Renal cortex interstitium (tissue), 11 donors: ENCODE measurements at regions not wholly inside any gene's neighbourhood (a gene's known extent, or its start where the extent isn't known, plus 50 kb on each side); places are given as distances from the start of the nearest gene placed in this dataset.

Source experiments
- DNase-seq, 11 donors: peaks; one replicate each; pipeline ENCODE4 v3.0.0-alpha.2; 2013; ENCODE audit warnings: low read depth in 9 of 11, low spot score in 4 of 11; ENCODE audit errors: extremely low read depth in 1 of 11

- DNase-seq = peak; percentile 23 to 70 (median 41)
Measured at GRCh38 chr12:45615268-45615667, 114.2 kb upstream of the ARID2 start.

- DNase-seq = no peak
Measured at GRCh38 chr12:45619736-45620135, 109.8 kb upstream of the ARID2 start.

GRCh38 chr12:45621703-45622102, 107.8 kb upstream of the ARID2 start:
- no peak for DNase-seq

- peak in 1 of 11 donors; percentile 15 for DNase-seq
Measured at GRCh38 chr12:45622210-45622937, 107.1 kb upstream of the ARID2 start.

- DNase-seq = no peak
Measured at GRCh38 chr12:45623221-45623620, 106.3 kb upstream of the ARID2 start.

GRCh38 chr12:45623940-45624339, 105.6 kb upstream of the ARID2 start:
- no peak for DNase-seq

GRCh38 chr12:45626965-45627364, 102.5 kb upstream of the ARID2 start:
- no peak for DNase-seq

GRCh38 chr12:45627407-45628069, 102.0 kb upstream of the ARID2 start:
- no peak for DNase-seq

GRCh38 chr12:45629292-45629691, 100.2 kb upstream of the ARID2 start:
- DNase-seq = no peak

- no peak for DNase-seq
Measured at GRCh38 chr12:45633733-45634132, 95.8 kb upstream of the ARID2 start.

GRCh38 chr12:45634273-45634917, 95.1 kb upstream of the ARID2 start:
- no peak for DNase-seq

GRCh38 chr12:45637242-45637641, 92.3 kb upstream of the ARID2 start:
- DNase-seq = no peak

GRCh38 chr12:45637706-45638105, 91.8 kb upstream of the ARID2 start:
- no peak for DNase-seq

GRCh38 chr12:45638386-45638785, 91.1 kb upstream of the ARID2 start:
- DNase-seq = no peak

- DNase-seq = no peak
Measured at GRCh38 chr12:45644541-45644940, 85.0 kb upstream of the ARID2 start.

- DNase-seq = no peak
Measured at GRCh38 chr12:45646851-45647581, 82.5 kb upstream of the ARID2 start.

GRCh38 chr12:45648070-45648469, 81.4 kb upstream of the ARID2 start:
- no peak for DNase-seq

- DNase-seq = no peak
Measured at GRCh38 chr12:45651029-45651428, 78.5 kb upstream of the ARID2 start.

- no peak for DNase-seq
Measured at GRCh38 chr12:45654002-45654665, 75.4 kb upstream of the ARID2 start.
